Coronary artery (tissue), 2 donors: ENCODE measurements at regions not wholly inside any gene's neighbourhood (a gene's known extent, or its start where the extent isn't known, plus 50 kb on each side); places are given as distances from the start of the nearest gene placed in this dataset.
"Not testable (repeated sequence)": the region's sequence is repeated elsewhere in the genome, so short reads cannot be mapped to it uniquely, and the experiment has no call there.

ENCODE experiments used
- DNase-seq: peaks from one replicate; pipeline ENCODE4 v3.0.0-alpha.2; 2017; ENCODE audit warnings: low spot score
- H3K27ac ChIP-seq, 2 donors: fragments of 200-600 bp; sonication (generic); one replicate each; pipeline ENCODE4 v1.5.1; 2016 to 2019
- H3K4me3 ChIP-seq: fragments of 200-600 bp; sonication (generic); 2 replicates; pipeline ENCODE4 v1.5.1; 2016; ENCODE audit warnings: mild to moderate bottlenecking, moderate library complexity
- TF ChIP-seq, protein P1 (sequence below): fragments of 200-600 bp; sonication (generic); IDR thresholded peaks from one replicate; pipeline ENCODE4 v1.5.1; 2019; ENCODE audit warnings: antibody characterized with exemption

DNA sequence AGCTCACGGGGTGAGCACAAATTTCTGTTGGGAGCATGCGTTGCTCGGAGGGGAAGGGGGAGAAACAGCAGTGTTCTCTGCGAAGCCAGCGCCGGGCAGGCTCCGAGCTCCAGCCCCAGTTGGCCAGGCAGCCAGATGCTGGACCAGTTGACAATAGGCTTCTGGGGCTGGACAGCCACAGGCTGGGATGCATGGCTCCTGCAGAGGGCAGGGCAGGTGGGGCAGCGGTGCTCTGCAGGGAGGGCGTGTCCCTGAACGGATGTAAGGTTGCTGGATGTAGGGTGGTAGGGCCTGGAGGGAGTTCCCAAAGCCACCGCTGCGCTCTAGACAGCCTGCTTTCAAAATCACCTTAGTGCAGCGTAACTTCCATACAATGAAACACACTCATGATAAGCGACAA lies 574.9 kb downstream of the GLRX3 start:
- Histone ChIP-seq H3K27ac (no peak overlapping the region), H3K4me3 (no peak overlapping the region)
- TF ChIP-seq, protein P1, sequence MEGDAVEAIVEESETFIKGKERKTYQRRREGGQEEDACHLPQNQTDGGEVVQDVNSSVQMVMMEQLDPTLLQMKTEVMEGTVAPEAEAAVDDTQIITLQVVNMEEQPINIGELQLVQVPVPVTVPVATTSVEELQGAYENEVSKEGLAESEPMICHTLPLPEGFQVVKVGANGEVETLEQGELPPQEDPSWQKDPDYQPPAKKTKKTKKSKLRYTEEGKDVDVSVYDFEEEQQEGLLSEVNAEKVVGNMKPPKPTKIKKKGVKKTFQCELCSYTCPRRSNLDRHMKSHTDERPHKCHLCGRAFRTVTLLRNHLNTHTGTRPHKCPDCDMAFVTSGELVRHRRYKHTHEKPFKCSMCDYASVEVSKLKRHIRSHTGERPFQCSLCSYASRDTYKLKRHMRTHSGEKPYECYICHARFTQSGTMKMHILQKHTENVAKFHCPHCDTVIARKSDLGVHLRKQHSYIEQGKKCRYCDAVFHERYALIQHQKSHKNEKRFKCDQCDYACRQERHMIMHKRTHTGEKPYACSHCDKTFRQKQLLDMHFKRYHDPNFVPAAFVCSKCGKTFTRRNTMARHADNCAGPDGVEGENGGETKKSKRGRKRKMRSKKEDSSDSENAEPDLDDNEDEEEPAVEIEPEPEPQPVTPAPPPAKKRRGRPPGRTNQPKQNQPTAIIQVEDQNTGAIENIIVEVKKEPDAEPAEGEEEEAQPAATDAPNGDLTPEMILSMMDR = no peak
- DNase-seq = no peak

DNA sequence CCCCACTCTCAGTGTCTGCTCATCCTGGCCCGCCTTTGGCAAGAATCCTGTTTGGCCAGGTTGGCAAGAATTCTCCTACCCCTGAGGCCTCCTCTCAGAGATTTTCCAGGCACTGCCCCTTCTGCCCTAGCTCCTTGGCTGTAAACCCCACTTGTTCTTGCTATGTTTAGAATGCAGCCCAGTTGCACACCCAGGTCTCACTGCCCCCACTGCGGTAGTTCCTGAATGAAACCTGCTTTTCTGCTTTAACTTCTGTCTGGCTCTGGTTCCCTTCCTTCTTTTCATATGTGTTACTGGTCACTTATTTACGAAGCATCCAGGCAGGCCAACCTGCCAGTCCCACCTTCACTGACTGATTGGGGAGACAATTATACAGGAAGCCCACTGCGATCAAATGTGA lies 576.9 kb downstream of the GLRX3 start:
- Histone ChIP-seq H3K27ac (no peak overlapping the region), H3K4me3 (no peak overlapping the region)
- no peak for DNase-seq
- TF ChIP-seq, protein P1 = no peak

DNA sequence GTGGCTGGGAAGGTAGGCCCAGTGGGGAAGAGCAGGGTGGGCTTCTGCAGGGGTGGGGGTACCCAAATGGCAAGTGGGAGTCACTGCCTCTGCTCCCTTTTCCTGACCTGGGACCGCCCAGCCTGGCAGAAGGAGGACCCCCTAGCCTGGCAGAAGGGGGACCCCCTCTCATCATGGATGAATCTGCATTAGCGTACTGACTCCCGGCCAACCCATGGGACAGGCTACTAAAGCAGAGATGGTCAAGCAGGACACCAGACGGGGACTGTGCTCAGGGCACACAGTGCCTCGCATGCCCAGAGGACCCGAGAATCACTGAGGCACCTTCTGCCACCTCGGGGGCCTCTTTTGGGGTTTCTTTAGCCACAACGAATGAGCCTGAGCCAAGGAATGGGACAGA lies 577.5 kb downstream of the GLRX3 start:
- no peak for DNase-seq
- TF ChIP-seq, protein P1 = no peak
- H3K4me3 ChIP-seq = no peak overlapping the region
- H3K27ac ChIP-seq = no peak overlapping the region

DNA sequence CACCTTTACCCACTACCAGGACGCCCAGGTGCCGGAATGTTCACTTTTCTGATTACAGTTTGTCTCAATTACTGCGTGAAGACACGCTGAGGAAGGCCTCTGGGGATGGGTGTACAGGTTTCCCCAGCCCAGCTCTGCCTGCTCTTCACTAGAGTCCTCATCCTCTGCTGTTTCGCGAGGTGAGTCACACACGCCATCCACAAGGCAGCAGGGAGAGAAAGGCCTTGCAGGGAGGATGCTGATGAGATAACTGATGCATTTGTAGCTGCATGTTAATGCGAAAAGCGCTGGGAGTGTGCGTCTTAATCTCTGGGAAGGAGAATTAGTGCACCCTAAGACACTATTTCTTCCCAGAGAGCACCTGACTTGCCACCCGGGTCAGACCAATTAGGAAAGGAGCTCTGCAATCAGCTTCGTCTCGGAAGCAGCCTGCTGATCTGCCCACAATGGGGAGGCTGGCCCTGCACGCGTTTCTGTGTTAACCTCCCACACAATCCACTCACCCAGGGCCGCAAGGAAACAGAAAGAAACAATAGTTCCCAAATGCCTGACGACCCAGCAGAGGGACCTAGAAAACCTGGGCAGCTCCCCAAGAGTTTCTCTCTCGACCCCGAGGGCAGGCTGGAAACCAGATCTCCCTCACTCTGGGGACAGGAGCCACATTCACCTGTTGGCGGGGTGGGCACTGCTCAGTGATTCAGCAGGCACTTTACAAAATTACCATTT lies 578.7 kb downstream of the GLRX3 start:
- no peak for DNase-seq
- Histone ChIP-seq H3K27ac (no peak overlapping the region), H3K4me3 (no peak overlapping the region)
- TF ChIP-seq, protein P1 = no peak

DNA sequence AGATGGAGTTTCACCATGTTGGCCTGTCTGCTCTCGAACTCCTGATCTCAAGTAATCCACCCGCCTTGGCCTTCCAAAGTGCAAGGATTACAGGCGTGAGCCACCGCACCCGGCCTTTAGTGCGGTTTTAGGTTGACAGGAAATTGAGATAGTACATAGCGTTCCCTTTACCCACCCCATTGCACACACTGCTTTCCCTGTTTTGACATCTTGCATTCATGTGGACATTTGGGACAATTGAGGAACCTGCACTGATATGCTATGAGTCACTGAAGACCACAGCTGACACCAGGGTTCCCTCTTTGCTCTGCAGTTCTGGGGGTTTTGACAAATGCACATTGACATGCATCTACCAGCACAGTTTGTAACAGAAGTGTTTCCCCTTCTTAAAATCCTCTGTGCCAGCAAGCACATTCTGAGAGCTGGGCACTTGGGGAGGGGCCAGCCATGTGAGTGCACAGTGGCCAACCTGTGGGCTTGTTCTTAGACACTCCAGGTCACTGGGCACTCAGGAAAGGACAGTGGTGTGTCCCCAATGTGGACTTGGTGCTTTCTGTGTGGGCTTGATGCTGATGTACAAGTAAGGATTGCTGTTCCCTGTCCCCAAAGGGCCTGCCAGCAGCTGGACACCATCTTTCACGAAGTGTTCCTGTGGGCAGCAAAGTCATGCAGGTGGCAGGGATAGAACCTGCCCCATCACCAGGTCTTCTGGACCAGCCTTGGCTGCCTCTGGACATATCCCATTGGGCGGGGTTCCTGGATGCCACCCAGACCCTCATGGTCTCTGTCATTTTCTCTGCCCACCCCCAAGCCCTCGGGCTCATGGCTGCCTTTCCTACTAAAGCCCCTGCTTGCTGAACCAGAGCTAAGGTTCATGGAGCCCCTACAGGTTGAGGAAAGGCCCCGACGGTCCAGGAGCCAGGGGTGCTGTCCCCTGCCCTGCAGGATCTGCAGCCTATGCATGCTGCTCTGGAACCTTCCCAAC lies 579.8 kb downstream of the GLRX3 start:
- DNase-seq = no peak
- H3K4me3 ChIP-seq = no peak overlapping the region
- H3K27ac ChIP-seq = no peak overlapping the region
- TF ChIP-seq, protein P1 = no peak

DNA sequence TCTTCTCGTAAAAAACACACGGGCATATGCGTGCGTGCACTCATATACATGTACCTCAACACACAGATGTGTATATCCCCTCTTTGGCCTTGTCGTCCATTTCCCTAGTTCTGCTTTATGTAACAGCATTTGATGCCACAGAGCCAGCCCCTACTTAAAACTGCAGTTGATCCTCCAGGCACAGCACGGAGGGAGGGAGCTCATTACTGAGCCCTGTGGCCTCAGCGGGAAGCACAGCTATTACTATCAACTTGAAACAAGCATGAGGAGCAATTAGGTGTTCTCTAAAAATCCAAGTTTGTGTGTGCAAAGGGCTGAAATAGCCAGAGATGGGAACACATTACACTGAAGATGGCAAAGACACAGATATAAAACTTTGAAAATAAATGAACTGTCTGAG lies 580.9 kb downstream of the GLRX3 start:
- TF ChIP-seq, protein P1 = no peak

DNA sequence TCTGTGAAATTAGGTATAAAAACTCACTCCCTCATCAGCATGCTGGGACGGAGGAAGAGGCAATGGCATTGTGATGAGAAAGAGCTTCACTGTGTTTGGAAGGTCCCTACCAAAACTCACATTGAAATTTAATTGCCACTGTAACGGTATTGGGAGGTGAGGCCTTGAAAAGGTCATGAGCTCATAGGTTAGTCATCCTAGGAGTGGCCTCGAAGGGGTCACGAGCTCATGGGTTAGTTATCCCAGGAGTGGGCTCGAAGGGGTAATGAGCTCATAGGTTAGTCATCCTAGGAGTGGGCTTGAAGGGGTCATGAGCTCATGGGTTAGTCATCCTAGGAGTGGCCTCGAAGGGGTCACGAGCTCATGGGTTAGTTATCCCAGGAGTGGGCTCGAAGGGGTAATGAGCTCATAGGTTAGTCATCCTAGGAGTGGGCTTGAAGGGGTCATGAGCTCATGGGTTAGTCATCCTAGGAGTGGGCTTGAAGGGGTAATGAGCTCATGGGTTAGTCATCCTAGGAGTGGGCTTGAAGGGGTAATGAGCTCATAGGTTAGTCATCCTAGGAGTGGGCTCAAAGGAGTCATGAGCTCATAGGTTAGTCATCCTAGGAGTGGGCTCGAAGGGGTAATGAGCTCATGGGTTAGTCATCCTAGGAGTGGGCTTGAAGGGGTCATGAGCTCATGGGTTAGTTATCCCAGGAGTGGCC lies 582.7 kb downstream of the GLRX3 start:
- not testable (repeated sequence) for H3K4me3 ChIP-seq, DNase-seq

More for the DNA sequence above, 580.9 kb downstream of the GLRX3 start:
- no peak overlapping the region for H3K4me3 ChIP-seq
- DNase-seq = no peak
- H3K27ac ChIP-seq = no peak overlapping the region

More for the DNA sequence above, 582.7 kb downstream of the GLRX3 start:
- not testable (repeated sequence) for H3K27ac ChIP-seq
